GM18907 (cell line): ENCODE measurements at regions not wholly inside any gene's neighbourhood (a gene's known extent, or its start where the extent isn't known, plus 50 kb on each side); places are given as distances from the start of the nearest gene placed in this dataset.

Experiments
- ATAC-seq: cut with Tn5 transposase; IDR thresholded peaks from one replicate; pipeline ENCODE4 v1.9.1; 2021; ENCODE audit warnings: mild to moderate bottlenecking, moderate library complexity; ENCODE audit not compliant: unreplicated experiment

- ATAC-seq, result no peak
These were observed 95.9 kb upstream of the PPP2R5A start for GRCh38 chr1:212189352-212189738.

- ATAC-seq, result no peak
These were observed 95.0 kb upstream of the PPP2R5A start for GRCh38 chr1:212190169-212190568.

GRCh38 chr1:212192261-212192998 lies 92.8 kb upstream of the PPP2R5A start:
- ATAC-seq, result no peak

GRCh38 chr1:212196355-212196754 lies 88.9 kb upstream of the PPP2R5A start:
- no peak for ATAC-seq

GRCh38 chr1:212201461-212201860 lies 83.7 kb upstream of the PPP2R5A start:
- no peak for ATAC-seq

- no peak for ATAC-seq
These were observed 81.6 kb upstream of the PPP2R5A start for GRCh38 chr1:212203630-212204029.

- no peak for ATAC-seq
These were observed 80.2 kb upstream of the PPP2R5A start for GRCh38 chr1:212205006-212205405.

- no peak for ATAC-seq
These were observed 79.4 kb upstream of the PPP2R5A start for GRCh38 chr1:212205843-212206242.

GRCh38 chr1:212207118-212207517 lies 78.1 kb upstream of the PPP2R5A start:
- no peak for ATAC-seq

GRCh38 chr1:212207822-212208520 lies 77.2 kb upstream of the PPP2R5A start:
- no peak for ATAC-seq

GRCh38 chr1:212208978-212209644 lies 76.1 kb upstream of the PPP2R5A start:
- no peak for ATAC-seq

GRCh38 chr1:212211371-212211770 lies 73.8 kb upstream of the PPP2R5A start:
- ATAC-seq, result no peak

GRCh38 chr1:212212343-212212742 lies 72.9 kb upstream of the PPP2R5A start:
- no peak for ATAC-seq

- no peak for ATAC-seq
These were observed 72.3 kb upstream of the PPP2R5A start for GRCh38 chr1:212212906-212213305.

GRCh38 chr1:212213784-212214183 lies 71.4 kb upstream of the PPP2R5A start:
- ATAC-seq, result no peak

- ATAC-seq, result no peak
These were observed 70.9 kb upstream of the PPP2R5A start for GRCh38 chr1:212214325-212214724.

GRCh38 chr1:212215910-212216309 lies 69.3 kb upstream of the PPP2R5A start:
- ATAC-seq, result no peak

GRCh38 chr1:212217633-212218032 lies 67.6 kb upstream of the PPP2R5A start:
- ATAC-seq, result no peak

- no peak for ATAC-seq
These were observed 67.1 kb upstream of the PPP2R5A start for GRCh38 chr1:212218065-212218464.

GRCh38 chr1:212218911-212219310 lies 66.3 kb upstream of the PPP2R5A start:
- ATAC-seq, result peak; percentile 93

- no peak for ATAC-seq
These were observed 65.3 kb upstream of the PPP2R5A start for GRCh38 chr1:212219679-212220463.
